OCI-LY3 (cell line): ENCODE measurements at regions not wholly inside any gene's neighbourhood (a gene's known extent, or its start where the extent isn't known, plus 50 kb on each side); places are given as distances from the start of the nearest gene placed in this dataset.

Experiments used
- CTCF ChIP-seq: fragments of 200-600, 300-600 bp; sonication (generic); IDR thresholded peaks from 2 replicates; pipeline ENCODE4 v1.5.1; 2014; ENCODE audit warnings: antibody characterized with exemption, low read length, low read depth
- EZH2phosphoT487 ChIP-seq: fragments of 200-600 bp; shearing (Covaris generic); IDR thresholded peaks from 2 replicates; pipeline ENCODE4 v1.6.1; 2018; ENCODE audit warnings: antibody characterized with exemption, mixed run types, low read depth

DNA sequence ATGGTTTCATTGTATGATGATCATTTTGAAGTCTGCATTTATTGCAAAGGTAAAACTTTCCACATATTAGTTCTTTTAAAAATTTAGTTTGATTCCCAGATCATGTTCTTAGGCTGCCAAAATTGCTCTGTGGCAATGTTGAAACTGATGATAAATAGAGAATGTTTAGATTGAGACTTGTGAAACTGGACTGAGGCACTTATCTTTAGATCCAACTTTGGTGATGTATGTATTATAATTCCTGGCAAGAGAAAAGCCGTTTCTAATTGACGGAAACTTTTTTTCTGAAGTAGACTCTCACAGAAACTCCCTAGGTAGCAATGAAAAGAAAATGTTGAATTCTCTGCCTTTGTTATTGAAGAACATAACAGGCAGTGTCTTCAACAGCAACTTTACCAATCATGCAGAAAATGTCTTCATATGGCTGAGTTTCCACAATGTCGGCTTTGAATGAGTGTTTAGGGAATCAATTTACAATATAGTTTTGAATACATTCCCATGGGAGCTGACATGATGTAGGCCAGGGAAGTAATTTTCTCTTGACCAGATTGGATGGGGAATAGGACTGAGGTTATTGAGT is 456.2 kb downstream of the CD109 start:
- TF ChIP-seq CTCF (no peak), EZH2phosphoT487 (no peak)
